Midbrain (tissue), 1 donor: ENCODE measurements at regions not wholly inside any gene's neighbourhood (a gene's known extent, or its start where the extent isn't known, plus 50 kb on each side); places are given as distances from the start of the nearest gene placed in this dataset.
A peak's percentile ranks its signal among the peaks of the same experiment; 100 is the strongest.

ENCODE experiments used
- DNase-seq: peaks from one replicate; lab custom pipeline; 2025; lab: John Stamatoyannopoulos, UW

DNA sequence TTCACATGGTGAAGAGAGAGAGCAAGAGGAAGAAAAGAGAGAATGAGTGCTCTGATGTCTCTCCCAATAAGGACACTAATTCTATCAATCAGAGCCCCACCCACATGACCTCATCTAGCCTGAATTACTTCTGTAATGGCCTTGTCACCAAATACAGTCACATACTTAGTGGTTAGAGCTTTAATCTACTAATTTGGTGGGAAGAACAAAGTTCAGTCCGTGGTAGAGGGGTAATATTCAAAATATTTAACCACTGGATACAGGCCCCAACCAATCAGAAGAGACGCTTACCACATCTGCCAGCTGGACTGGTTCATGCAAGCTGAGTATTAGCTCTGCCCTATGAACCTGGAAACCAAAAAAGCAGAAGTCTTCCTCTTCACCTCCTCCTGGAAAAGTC lies 336.3 kb upstream of the NFE2L3 start:
- DNase-seq = no peak

GRCh38 chr7:25820432-25821040 lies 331.5 kb upstream of the NFE2L3 start:
- DNase-seq = no peak

DNA sequence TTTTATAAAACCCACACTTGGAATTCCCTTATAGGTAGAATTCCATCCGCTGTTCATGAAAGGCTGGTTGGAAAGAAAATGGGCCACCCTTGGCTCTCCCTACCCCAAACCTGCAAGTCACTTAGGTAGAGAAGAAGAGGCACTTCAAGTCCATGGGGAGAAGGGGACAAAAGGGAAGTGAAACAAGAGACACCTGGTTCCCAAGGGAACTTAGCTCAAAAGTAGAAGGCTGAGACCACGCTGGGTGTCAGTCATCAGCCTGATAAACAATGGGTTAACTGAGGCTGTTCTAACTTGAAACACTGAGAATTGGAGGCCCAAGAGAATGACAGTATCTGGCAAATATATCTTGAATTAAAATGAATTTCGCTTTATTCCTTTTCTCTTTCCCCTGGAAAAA lies 330.8 kb upstream of the NFE2L3 start:
- no peak for DNase-seq

DNA sequence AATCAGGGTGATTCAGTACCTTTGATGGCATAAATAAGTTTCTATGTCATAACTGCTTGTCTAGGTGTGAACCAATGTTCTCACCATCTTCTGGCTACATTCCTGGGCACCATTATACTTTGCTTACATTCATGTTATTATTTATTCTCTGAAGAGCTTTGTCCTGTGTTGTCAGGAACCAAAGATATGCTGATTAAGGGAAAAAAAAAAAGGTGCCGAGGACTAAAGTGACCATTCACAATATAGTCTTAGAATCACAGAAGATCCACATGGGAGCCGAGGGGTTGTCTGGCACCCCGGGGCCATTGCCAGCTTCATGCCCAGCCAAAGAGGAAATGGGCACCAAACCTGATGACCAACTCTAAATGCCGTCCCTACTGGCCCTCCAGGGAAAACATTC lies 329.2 kb upstream of the NFE2L3 start:
- no peak for DNase-seq

- no peak for DNase-seq
Measured at GRCh38 chr7:25823571-25823970, 328.4 kb upstream of the NFE2L3 start.

GRCh38 chr7:25828468-25828867 lies 323.5 kb upstream of the NFE2L3 start:
- no peak for DNase-seq

- DNase-seq = no peak
Measured at GRCh38 chr7:25829663-25830062, 322.3 kb upstream of the NFE2L3 start.

GRCh38 chr7:25830215-25830614 lies 321.8 kb upstream of the NFE2L3 start:
- DNase-seq = no peak

DNA sequence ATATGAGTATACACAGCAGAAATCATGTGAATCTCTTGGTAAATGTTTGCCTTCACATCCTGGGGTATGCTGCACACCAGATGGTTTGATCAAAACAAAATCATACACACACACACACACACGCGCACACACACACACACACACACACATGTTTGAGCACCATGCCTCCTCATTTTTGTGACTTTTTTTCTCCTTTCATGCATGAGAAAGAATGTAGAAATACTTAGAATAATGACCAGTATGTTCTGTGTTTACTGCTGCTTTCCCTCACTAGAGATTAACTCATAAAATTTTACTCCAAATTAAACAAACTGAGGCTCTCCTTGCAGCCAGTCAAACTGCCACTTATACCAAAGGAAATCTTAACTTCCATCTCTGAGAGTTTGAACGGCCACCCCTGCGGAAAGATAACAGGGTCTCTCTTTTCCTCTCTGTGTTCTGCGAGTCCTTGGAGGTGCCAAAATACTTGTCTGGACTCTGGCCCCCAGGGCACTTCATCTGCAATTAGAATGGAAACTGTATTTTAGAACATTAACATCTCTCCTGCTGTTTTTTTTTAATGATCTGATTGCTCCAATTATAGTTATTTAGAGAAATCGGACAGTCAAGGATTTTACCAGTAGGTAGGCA lies 320.8 kb upstream of the NFE2L3 start:
- no peak for DNase-seq

GRCh38 chr7:25831831-25832411 lies 320.1 kb upstream of the NFE2L3 start:
- peak; percentile 58 for DNase-seq

DNA sequence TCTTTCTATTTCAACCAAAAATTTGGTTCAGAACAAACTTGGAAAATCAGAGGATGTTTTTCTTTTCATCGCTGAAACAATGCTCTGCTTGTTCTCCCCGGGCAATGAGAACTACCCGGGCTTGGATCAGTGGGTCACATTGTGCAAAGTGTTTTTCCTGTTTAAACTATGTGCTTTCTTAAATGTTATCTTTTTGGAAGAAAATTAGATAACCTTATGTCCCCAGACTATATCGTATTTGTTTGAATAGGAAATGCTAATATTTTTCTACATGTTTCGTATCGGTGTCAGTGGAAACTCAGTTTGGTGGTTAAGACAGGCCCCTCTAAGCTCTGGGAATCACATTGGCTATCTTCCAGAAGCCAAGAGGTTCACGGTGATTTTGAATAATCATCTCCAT lies 319.5 kb upstream of the NFE2L3 start:
- peak; percentile 58 for DNase-seq

GRCh38 chr7:25832929-25833328 lies 319.1 kb upstream of the NFE2L3 start:
- DNase-seq = no peak

GRCh38 chr7:25834050-25834449 lies 317.9 kb upstream of the NFE2L3 start:
- DNase-seq = no peak

DNA sequence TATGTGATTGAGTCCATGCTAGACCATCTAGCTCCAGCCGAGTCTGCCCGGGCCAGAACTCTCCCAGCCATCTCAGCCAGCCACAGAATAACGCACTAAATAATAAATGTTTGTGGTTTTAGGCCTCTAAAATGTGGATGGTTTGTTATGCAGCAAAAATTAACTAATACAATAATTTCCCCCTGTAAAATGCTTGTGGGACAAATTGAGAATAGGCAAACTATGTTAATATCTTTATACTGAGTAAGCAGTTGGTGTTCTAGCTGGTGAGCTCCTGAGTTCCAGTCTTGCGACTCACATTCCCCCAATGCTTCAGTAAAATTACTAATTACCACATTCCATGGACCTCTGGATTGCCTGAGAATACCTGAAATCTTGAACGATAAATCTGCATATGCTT lies 316.8 kb upstream of the NFE2L3 start:
- DNase-seq = no peak

- no peak for DNase-seq
Measured at GRCh38 chr7:25839084-25839769, 312.8 kb upstream of the NFE2L3 start.

GRCh38 chr7:25840209-25840792 lies 311.7 kb upstream of the NFE2L3 start:
- DNase-seq = no peak

GRCh38 chr7:25841575-25841974 lies 310.4 kb upstream of the NFE2L3 start:
- DNase-seq = no peak

DNA sequence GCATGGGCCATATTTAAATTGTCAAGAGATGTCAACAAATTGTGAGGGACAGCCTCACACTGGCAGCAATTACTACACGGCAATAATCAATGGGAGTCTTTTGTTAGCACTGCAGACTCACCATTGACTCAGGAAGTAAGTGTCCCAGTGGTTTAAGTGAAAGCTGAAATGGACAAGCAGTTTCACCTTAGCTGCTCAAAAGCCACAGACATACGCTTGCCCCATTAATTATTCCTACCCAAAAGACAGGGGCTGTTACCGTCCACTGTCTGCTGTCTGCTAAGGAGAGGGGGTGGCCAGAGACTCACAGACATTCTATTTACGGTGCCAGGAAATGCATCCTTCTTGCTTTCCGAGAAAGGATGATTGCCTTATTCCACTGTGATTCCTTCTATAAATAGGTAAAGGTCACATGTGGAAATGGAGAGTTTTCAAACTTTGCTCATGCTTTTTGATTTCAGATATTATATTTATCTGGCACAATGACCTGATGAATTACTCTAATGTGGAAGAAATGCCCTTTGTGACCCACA lies 309.7 kb upstream of the NFE2L3 start:
- DNase-seq = no peak

GRCh38 chr7:25843467-25843866 lies 308.5 kb upstream of the NFE2L3 start:
- DNase-seq = no peak

- no peak for DNase-seq
Measured at GRCh38 chr7:25844102-25844870, 307.7 kb upstream of the NFE2L3 start.

- DNase-seq = no peak
Measured at GRCh38 chr7:25845464-25845863, 306.5 kb upstream of the NFE2L3 start.

- no peak for DNase-seq
Measured at GRCh38 chr7:25846722-25847121, 305.3 kb upstream of the NFE2L3 start.
